SK-N-SH treated with all-trans-retinoic acid at 6 μM for 48 hours (cell line): ENCODE measurements at regions not wholly inside any gene's neighbourhood (a gene's known extent, or its start where the extent isn't known, plus 50 kb on each side); places are given as distances from the start of the nearest gene placed in this dataset.

ENCODE experiments used
- ATAC-seq: fragments of 200-7000 bp; cut with Tn5 transposase; 3 replicates; pipeline ENCODE4 v1.9.1; 2020; ENCODE audit warnings: mild to moderate bottlenecking, moderate library complexity
- ARNTL ChIP-seq: fragments of 450-650 bp; formaldehyde crosslinking; IDR thresholded peaks from 2 replicates; pipeline ENCODE4 v1.5.0; 2020; ENCODE audit warnings: low read depth, mild to moderate bottlenecking, moderate library complexity, borderline replicate concordance
- CSDC2 ChIP-seq: fragments of 250-450 bp; sonication (Bioruptor Pico); IDR thresholded peaks from 2 replicates; pipeline ENCODE4 v1.5.0; 2020; ENCODE audit warnings: mild to moderate bottlenecking, moderate library complexity
- ISL1 ChIP-seq: fragments of 250-450 bp; sonication (Bioruptor Pico); IDR thresholded peaks from 2 replicates; pipeline ENCODE4 v2.1.2; 2022; ENCODE audit warnings: mild to moderate bottlenecking, moderate library complexity
- OSR1 ChIP-seq: fragments of 250-450 bp; sonication (Bioruptor Pico); IDR thresholded peaks from 2 replicates; pipeline ENCODE4 v1.8.0; 2022; ENCODE audit warnings: moderate library complexity, mild to moderate bottlenecking, inconsistent platforms
- PPARA ChIP-seq: fragments of 250-450 bp; sonication (Bioruptor Pico); IDR thresholded peaks from 2 replicates; pipeline ENCODE4 v1.5.0; 2020; ENCODE audit warnings: mild to moderate bottlenecking, borderline replicate concordance
- SNAI2 ChIP-seq: fragments of 250-450 bp; sonication (Bioruptor Pico); IDR thresholded peaks from 2 replicates; pipeline ENCODE4 v1.5.0; 2020; ENCODE audit warnings: mild to moderate bottlenecking, moderate library complexity
- TCF4 ChIP-seq: fragments of 250-450 bp; sonication (Bioruptor Pico); IDR thresholded peaks from 2 replicates; pipeline ENCODE4 v1.8.0; 2021; ENCODE audit warnings: mild to moderate bottlenecking, moderate library complexity, borderline replicate concordance
- TOX ChIP-seq: fragments of 250-450 bp; sonication (Bioruptor Pico); IDR thresholded peaks from 2 replicates; pipeline ENCODE4 v1.8.0; 2021; ENCODE audit warnings: mild to moderate bottlenecking, moderate library complexity, borderline replicate concordance
- ZFP3 ChIP-seq: fragments of 250-450 bp; sonication (Bioruptor Pico); IDR thresholded peaks from 2 replicates; pipeline ENCODE4 v1.5.0; 2020; ENCODE audit warnings: mild to moderate bottlenecking, moderate library complexity
- ZFP30 ChIP-seq: fragments of 450-650 bp; formaldehyde crosslinking; IDR thresholded peaks from 2 replicates; pipeline ENCODE4 v1.5.0; 2022; ENCODE audit warnings: mild to moderate bottlenecking, moderate library complexity
- ZNF565 ChIP-seq: fragments of 450-650 bp; formaldehyde crosslinking; conservative IDR thresholded peaks from 2 replicates; pipeline ENCODE4 v1.5.0; 2020; ENCODE audit warnings: low read depth, mild to moderate bottlenecking, moderate library complexity
- ZNF8 ChIP-seq: fragments of 450-650 bp; formaldehyde crosslinking; IDR thresholded peaks from 2 replicates; pipeline ENCODE4 v1.5.0; 2020; ENCODE audit warnings: mild to moderate bottlenecking, moderate library complexity
- TF ChIP-seq, protein P1 (sequence below): fragments of 250-450 bp; sonication (Bioruptor Pico); IDR thresholded peaks from 2 replicates; pipeline ENCODE4 v1.5.1; 2020; ENCODE audit warnings: low read depth, mild to moderate bottlenecking, moderate library complexity
- TF ChIP-seq, protein P2 (sequence below): fragments of 250-450 bp; sonication (Bioruptor Pico); IDR thresholded peaks from 2 replicates; pipeline ENCODE4 v1.8.0; 2020; ENCODE audit warnings: mild to moderate bottlenecking, moderate library complexity, borderline replicate concordance
- TF ChIP-seq, protein P3 (sequence below): fragments of 250-450 bp; sonication (Bioruptor Pico); IDR thresholded peaks from 2 replicates; pipeline ENCODE4 v1.5.0; 2020; ENCODE audit warnings: mild to moderate bottlenecking, moderate library complexity
- TF ChIP-seq, protein P4 (sequence below): fragments of 250-450 bp; sonication (Bioruptor Pico); IDR thresholded peaks from 2 replicates; pipeline ENCODE4 v1.5.1; 2021; ENCODE audit warnings: mild to moderate bottlenecking, moderate library complexity

DNA sequence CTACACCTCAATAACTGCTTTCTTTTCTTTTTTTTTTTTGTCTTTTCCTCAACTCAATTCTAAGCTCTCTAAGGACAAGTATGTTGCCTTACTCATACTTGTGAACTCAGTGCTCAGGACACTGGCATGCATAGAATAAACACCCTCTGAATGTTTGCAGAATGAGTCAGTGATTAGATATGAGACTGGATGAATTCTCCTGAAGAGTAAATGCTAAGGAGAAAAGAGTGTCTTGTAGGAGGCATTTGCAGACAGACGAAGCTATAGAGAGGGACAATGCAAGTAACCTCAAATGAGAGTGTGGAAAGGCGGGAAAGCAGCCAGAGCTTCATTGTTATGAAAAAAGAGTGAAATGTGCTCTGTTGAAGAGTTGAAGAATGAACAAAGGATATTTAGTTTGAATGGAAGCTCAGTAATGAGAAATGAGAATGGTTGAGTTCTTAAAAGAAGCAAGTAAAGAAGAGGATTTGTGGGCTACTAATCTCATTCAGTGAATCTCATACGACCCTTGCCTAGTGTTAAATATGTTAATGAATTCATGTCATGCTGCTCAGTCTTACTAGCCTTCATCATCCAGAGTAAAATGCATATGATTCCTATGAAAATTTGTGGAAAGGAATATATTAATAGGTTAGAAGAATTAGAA, 166.1 kb upstream of the DPYD start:
- ATAC-seq, result peak; percentile 92
- no peak for TF ChIP-seq ZNF565 (CRISPR knock-in tag)
- TF ChIP-seq ISL1 (CRISPR knock-in tag), result peak; percentile 24; the same call in 1 of the 2 replicates

DNA sequence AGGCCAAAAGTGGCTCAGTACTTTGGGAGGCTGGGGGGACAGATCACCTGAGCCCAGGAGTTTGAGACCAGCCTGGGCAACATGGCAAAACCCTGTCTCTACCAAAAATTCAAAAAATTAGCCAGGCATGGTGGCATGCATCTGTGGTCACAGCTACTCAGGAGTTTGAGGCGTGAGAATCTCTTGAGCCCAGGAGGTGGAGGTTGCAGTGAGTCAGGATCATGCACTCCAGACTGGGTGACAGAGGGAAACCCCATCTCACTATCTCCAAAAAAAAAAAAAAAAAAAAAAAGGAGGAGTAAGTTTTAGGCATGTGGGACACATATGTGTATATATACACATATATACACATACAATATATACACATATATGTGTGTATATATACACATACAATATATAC, 165.3 kb upstream of the DPYD start:
- TF ChIP-seq, protein P1, sequence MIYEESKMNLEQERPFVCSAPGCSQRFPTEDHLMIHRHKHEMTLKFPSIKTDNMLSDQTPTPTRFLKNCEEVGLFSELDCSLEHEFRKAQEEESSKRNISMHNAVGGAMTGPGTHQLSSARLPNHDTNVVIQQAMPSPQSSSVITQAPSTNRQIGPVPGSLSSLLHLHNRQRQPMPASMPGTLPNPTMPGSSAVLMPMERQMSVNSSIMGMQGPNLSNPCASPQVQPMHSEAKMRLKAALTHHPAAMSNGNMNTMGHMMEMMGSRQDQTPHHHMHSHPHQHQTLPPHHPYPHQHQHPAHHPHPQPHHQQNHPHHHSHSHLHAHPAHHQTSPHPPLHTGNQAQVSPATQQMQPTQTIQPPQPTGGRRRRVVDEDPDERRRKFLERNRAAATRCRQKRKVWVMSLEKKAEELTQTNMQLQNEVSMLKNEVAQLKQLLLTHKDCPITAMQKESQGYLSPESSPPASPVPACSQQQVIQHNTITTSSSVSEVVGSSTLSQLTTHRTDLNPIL (CRISPR knock-in tag), result no peak
- TF ChIP-seq, protein P2, sequence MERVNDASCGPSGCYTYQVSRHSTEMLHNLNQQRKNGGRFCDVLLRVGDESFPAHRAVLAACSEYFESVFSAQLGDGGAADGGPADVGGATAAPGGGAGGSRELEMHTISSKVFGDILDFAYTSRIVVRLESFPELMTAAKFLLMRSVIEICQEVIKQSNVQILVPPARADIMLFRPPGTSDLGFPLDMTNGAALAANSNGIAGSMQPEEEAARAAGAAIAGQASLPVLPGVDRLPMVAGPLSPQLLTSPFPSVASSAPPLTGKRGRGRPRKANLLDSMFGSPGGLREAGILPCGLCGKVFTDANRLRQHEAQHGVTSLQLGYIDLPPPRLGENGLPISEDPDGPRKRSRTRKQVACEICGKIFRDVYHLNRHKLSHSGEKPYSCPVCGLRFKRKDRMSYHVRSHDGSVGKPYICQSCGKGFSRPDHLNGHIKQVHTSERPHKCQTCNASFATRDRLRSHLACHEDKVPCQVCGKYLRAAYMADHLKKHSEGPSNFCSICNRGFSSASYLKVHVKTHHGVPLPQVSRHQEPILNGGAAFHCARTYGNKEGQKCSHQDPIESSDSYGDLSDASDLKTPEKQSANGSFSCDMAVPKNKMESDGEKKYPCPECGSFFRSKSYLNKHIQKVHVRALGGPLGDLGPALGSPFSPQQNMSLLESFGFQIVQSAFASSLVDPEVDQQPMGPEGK, result no peak
- TF ChIP-seq ZFP30 (CRISPR knock-in tag) (no peak), OSR1 (no peak), TCF4 (CRISPR knock-in tag) (no peak), SNAI2 (no peak), ZNF8 (CRISPR knock-in tag) (no peak), PPARA (CRISPR knock-in tag) (no peak)
- TF ChIP-seq, protein P3, sequence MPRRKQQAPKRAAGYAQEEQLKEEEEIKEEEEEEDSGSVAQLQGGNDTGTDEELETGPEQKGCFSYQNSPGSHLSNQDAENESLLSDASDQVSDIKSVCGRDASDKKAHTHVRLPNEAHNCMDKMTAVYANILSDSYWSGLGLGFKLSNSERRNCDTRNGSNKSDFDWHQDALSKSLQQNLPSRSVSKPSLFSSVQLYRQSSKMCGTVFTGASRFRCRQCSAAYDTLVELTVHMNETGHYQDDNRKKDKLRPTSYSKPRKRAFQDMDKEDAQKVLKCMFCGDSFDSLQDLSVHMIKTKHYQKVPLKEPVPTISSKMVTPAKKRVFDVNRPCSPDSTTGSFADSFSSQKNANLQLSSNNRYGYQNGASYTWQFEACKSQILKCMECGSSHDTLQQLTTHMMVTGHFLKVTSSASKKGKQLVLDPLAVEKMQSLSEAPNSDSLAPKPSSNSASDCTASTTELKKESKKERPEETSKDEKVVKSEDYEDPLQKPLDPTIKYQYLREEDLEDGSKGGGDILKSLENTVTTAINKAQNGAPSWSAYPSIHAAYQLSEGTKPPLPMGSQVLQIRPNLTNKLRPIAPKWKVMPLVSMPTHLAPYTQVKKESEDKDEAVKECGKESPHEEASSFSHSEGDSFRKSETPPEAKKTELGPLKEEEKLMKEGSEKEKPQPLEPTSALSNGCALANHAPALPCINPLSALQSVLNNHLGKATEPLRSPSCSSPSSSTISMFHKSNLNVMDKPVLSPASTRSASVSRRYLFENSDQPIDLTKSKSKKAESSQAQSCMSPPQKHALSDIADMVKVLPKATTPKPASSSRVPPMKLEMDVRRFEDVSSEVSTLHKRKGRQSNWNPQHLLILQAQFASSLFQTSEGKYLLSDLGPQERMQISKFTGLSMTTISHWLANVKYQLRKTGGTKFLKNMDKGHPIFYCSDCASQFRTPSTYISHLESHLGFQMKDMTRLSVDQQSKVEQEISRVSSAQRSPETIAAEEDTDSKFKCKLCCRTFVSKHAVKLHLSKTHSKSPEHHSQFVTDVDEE, result no peak
- ATAC-seq, result no peak

DNA sequence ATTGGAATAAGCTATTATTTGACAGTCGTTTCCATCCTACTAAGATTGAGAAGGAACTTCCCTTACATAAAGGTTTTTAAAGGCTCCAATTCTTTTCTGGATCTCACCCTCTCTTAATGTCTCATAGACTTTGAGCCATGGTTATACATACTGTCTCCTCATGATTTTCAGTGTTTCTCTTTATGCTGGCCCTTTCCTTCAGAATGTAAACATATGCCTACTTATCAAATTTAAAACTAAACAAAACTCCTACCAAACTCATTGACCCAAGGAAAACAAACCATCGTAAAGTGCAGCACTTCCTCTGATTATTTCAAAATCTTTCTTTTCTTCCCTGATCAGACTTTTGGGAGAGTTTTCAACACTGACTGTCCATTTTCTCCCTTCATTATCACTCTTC, 163.4 kb upstream of the DPYD start:
- TF ChIP-seq TCF4 (CRISPR knock-in tag), result no peak
- ATAC-seq, result no peak

DNA sequence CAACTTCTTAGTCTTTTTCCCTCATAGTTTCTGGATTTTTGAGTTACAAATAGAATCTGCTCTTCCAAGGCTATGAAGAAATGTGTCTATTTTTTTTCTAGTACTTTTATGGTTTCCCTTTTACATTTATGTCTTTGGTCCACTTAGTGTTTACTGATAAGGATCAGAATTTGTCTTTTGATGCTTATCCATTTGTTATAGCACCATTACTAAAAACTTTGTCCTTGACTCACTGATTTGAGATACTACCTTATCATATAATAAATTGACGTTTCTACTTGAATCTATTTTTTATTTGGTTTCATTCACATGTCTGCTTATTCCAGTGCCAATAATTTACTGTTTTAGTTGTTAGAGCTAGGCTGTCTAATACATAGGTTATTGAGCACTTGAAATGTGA, 161.1 kb upstream of the DPYD start:
- ATAC-seq, result no peak
- TF ChIP-seq, protein P1 (CRISPR knock-in tag), result no peak
- TF ChIP-seq ISL1 (CRISPR knock-in tag), result peak; percentile 71

DNA sequence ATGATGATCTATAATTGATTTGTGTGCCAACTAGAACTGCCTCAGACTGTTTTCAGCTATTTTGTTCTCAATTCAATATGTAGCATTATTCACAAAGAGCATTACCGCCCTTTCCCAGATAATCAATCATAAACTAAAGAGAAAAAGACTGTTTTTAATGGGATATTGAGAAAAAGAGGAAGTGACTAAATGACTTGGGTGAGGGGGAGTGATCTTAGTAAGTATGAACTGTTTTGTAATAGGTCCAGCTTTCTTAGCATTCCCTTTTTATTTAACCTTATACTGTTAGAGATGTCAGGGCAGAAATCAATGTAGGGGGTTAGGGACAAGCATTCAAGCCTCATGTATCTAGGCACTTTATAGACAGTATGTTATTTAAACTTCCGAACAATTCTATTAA, 157.8 kb upstream of the DPYD start:
- ATAC-seq, result no peak
- TF ChIP-seq, protein P4, sequence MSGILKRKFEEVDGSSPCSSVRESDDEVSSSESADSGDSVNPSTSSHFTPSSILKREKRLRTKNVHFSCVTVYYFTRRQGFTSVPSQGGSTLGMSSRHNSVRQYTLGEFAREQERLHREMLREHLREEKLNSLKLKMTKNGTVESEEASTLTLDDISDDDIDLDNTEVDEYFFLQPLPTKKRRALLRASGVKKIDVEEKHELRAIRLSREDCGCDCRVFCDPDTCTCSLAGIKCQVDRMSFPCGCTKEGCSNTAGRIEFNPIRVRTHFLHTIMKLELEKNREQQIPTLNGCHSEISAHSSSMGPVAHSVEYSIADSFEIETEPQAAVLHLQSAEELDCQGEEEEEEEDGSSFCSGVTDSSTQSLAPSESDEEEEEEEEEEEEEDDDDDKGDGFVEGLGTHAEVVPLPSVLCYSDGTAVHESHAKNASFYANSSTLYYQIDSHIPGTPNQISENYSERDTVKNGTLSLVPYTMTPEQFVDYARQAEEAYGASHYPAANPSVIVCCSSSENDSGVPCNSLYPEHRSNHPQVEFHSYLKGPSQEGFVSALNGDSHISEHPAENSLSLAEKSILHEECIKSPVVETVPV (CRISPR knock-in tag), result no peak
- no peak for TF ChIP-seq ZFP3 (CRISPR knock-in tag)
- TF ChIP-seq TCF4 (CRISPR knock-in tag), result no peak
- TF ChIP-seq ARNTL, result no peak
- TF ChIP-seq CSDC2 (CRISPR knock-in tag), result no peak
- TF ChIP-seq, protein P3, result no peak
- TF ChIP-seq OSR1, result no peak
- TF ChIP-seq, protein P2, result no peak
- TF ChIP-seq SNAI2, result no peak
- TF ChIP-seq TOX (CRISPR knock-in tag), result no peak
